WTC11 (cell line): ENCODE measurements at regions not wholly inside any gene's neighbourhood (a gene's known extent, or its start where the extent isn't known, plus 50 kb on each side); places are given as distances from the start of the nearest gene placed in this dataset.

Source experiments
- ATAC-seq: fragments of 200-7000 bp; cut with Tn5 transposase; 2 replicates; pipeline ENCODE4 v1.10.0; 2021; ENCODE audit warnings: mild to moderate bottlenecking, moderate library complexity
- CTCF ChIA-PET: fragments of 300-600 bp; sonication (Branson Sonifier 250); formaldehyde crosslinking; loops from one replicate; lab custom pipeline; 2021; ENCODE audit warnings: antibody characterized with exemption; lab: Charles Lee
- POLR2A ChIA-PET: fragments of 350-600 bp; sonication (Branson Sonifier 250); formaldehyde crosslinking; loops from one replicate; lab custom pipeline; 2021; ENCODE audit warnings: antibody characterized with exemption; lab: Charles Lee
- DNase-seq: peaks from one replicate; pipeline ENCODE4 v3.0.0; 2021; ENCODE audit warnings: low spot score
- H3K27ac Mint-ChIP-seq: 2 replicates; pipeline ENCODE4 v1.8.0; 2021; ENCODE audit warnings: mixed read lengths
- H3K27me3 Mint-ChIP-seq: 2 replicates; pipeline ENCODE4 v1.8.0; 2021; ENCODE audit warnings: low read depth, mild to moderate bottlenecking, moderate library complexity, mixed read lengths
- H3K36me3 Mint-ChIP-seq: 2 replicates; pipeline ENCODE4 v1.8.0; 2021; ENCODE audit warnings: mixed read lengths
- H3K4me1 Mint-ChIP-seq: 2 replicates; pipeline ENCODE4 v1.8.0; 2022; ENCODE audit warnings: mixed read lengths
- H3K4me3 Mint-ChIP-seq: 2 replicates; pipeline ENCODE4 v1.8.0; 2021; ENCODE audit warnings: mild to moderate bottlenecking, moderate library complexity, mixed read lengths
- H3K9me3 Mint-ChIP-seq: 2 replicates; pipeline ENCODE4 v1.8.0; 2021; ENCODE audit warnings: mixed read lengths
- ELF4 ChIP-seq: sonication (generic); formaldehyde crosslinking; IDR thresholded peaks from 2 replicates; pipeline ENCODE4 v1.8.1; 2022; ENCODE audit warnings: low read depth, mild to moderate bottlenecking, moderate library complexity, missing genetic modification reagents
- FOXK1 ChIP-seq: sonication (generic); formaldehyde crosslinking; IDR thresholded peaks from 2 replicates; pipeline ENCODE4 v1.8.0; 2022; ENCODE audit warnings: mild to moderate bottlenecking, moderate library complexity, missing genetic modification reagents
- FOXP4 ChIP-seq: sonication (generic); formaldehyde crosslinking; IDR thresholded peaks from 2 replicates; pipeline ENCODE4 v1.8.0; 2022; ENCODE audit warnings: mild to moderate bottlenecking, missing genetic modification reagents
- GRHL2 ChIP-seq: fragments of 250-450 bp; sonication (Bioruptor Pico); IDR thresholded peaks from 2 replicates; pipeline ENCODE4 v1.8.0; 2022; ENCODE audit warnings: mild to moderate bottlenecking, moderate library complexity; ENCODE audit not compliant: insufficient replicate concordance, severe bottlenecking
- IRF1 ChIP-seq: sonication (generic); formaldehyde crosslinking; IDR thresholded peaks from 2 replicates; pipeline ENCODE4 v1.8.0; 2023; ENCODE audit warnings: missing genetic modification reagents
- MLX ChIP-seq: sonication (generic); formaldehyde crosslinking; IDR thresholded peaks from 2 replicates; pipeline ENCODE4 v1.8.1; 2023; ENCODE audit warnings: mild to moderate bottlenecking, missing genetic modification reagents, moderate library complexity
- NR2C2 ChIP-seq: sonication (generic); formaldehyde crosslinking; IDR thresholded peaks from 2 replicates; pipeline ENCODE4 v1.8.0; 2022; ENCODE audit warnings: mild to moderate bottlenecking, missing genetic modification reagents
- SOX15 ChIP-seq: fragments of 250-450 bp; sonication (Bioruptor Pico); IDR thresholded peaks from 2 replicates; pipeline ENCODE4 v1.9.0; 2021; ENCODE audit warnings: mild to moderate bottlenecking
- STAT6 ChIP-seq: sonication (generic); formaldehyde crosslinking; conservative IDR thresholded peaks from 2 replicates; pipeline ENCODE4 v1.8.1; 2023; ENCODE audit warnings: mild to moderate bottlenecking, low read depth, missing genetic modification reagents, moderate library complexity
- USF1 ChIP-seq: sonication (generic); formaldehyde crosslinking; IDR thresholded peaks from 2 replicates; pipeline ENCODE4 v1.8.0; 2022; ENCODE audit warnings: mild to moderate bottlenecking, missing genetic modification reagents
- ZNF232 ChIP-seq: sonication (generic); formaldehyde crosslinking; IDR thresholded peaks from 2 replicates; pipeline ENCODE4 v1.8.0; 2022; ENCODE audit warnings: mild to moderate bottlenecking, missing genetic modification reagents
- ZNF263 ChIP-seq: sonication (generic); formaldehyde crosslinking; IDR thresholded peaks from 2 replicates; pipeline ENCODE4 v1.8.1; 2022; ENCODE audit warnings: low read depth, mild to moderate bottlenecking, moderate library complexity, missing genetic modification reagents
- ZNF317 ChIP-seq: sonication (generic); formaldehyde crosslinking; IDR thresholded peaks from 2 replicates; pipeline ENCODE4 v1.8.1; 2023; ENCODE audit warnings: low read depth, mild to moderate bottlenecking, moderate library complexity, missing genetic modification reagents, borderline replicate concordance
- ZNF396 ChIP-seq: fragments of 250-450 bp; sonication (Bioruptor Pico); IDR thresholded peaks from 2 replicates; pipeline ENCODE4 v1.8.0; 2021; ENCODE audit warnings: mild to moderate bottlenecking, moderate library complexity, borderline replicate concordance
- ZNF423 ChIP-seq: fragments of 250-450 bp; sonication (Bioruptor Pico); IDR thresholded peaks from 2 replicates; pipeline ENCODE4 v2.1.2; 2022; ENCODE audit warnings: mild to moderate bottlenecking, moderate library complexity
- TF ChIP-seq, protein P1 (sequence below): fragments of 250-450 bp; sonication (Bioruptor Pico); IDR thresholded peaks from 2 replicates; pipeline ENCODE4 v1.9.0; 2021; ENCODE audit warnings: mild to moderate bottlenecking, borderline replicate concordance

GRCh38 chr6:164359441-164359840 is 944.9 kb downstream of the QKI start (continued):
- TF ChIP-seq ZNF263 (CRISPR knock-in tag), result no peak
- TF ChIP-seq GRHL2 (CRISPR knock-in tag), result no peak
- no peak for TF ChIP-seq ZNF232
- TF ChIP-seq NR2C2 (CRISPR knock-in tag), result no peak
- TF ChIP-seq, protein P1, sequence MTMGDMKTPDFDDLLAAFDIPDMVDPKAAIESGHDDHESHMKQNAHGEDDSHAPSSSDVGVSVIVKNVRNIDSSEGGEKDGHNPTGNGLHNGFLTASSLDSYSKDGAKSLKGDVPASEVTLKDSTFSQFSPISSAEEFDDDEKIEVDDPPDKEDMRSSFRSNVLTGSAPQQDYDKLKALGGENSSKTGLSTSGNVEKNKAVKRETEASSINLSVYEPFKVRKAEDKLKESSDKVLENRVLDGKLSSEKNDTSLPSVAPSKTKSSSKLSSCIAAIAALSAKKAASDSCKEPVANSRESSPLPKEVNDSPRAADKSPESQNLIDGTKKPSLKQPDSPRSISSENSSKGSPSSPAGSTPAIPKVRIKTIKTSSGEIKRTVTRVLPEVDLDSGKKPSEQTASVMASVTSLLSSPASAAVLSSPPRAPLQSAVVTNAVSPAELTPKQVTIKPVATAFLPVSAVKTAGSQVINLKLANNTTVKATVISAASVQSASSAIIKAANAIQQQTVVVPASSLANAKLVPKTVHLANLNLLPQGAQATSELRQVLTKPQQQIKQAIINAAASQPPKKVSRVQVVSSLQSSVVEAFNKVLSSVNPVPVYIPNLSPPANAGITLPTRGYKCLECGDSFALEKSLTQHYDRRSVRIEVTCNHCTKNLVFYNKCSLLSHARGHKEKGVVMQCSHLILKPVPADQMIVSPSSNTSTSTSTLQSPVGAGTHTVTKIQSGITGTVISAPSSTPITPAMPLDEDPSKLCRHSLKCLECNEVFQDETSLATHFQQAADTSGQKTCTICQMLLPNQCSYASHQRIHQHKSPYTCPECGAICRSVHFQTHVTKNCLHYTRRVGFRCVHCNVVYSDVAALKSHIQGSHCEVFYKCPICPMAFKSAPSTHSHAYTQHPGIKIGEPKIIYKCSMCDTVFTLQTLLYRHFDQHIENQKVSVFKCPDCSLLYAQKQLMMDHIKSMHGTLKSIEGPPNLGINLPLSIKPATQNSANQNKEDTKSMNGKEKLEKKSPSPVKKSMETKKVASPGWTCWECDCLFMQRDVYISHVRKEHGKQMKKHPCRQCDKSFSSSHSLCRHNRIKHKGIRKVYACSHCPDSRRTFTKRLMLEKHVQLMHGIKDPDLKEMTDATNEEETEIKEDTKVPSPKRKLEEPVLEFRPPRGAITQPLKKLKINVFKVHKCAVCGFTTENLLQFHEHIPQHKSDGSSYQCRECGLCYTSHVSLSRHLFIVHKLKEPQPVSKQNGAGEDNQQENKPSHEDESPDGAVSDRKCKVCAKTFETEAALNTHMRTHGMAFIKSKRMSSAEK (CRISPR knock-in tag), result no peak
- TF ChIP-seq FOXK1, result no peak
- no peak for TF ChIP-seq ZNF423 (CRISPR knock-in tag)
- TF ChIP-seq ELF4 (CRISPR knock-in tag), result no peak

GRCh38 chr6:164359036-164359435 is 944.5 kb downstream of the QKI start:
- Mint-ChIP-seq H3K9me3 (peaks cover 54% of the 10 kb centered on the region), H3K36me3 (peaks cover 45% of the 10 kb centered on the region), H3K27me3 (peaks cover 4% of the 10 kb centered on the region), H3K4me1 (peaks cover 22% of the 10 kb centered on the region), H3K27ac (no peak overlapping the region), H3K4me3 (no peak overlapping the region)
- POLR2A ChIA-PET, result no interaction called here
- TF ChIP-seq ZNF317 (CRISPR knock-in tag) (no peak), USF1 (CRISPR knock-in tag) (no peak), MLX (CRISPR knock-in tag) (no peak)
- ATAC-seq (no peak), DNase-seq (no peak)
- CTCF ChIA-PET, result no interaction called here

GRCh38 chr6:164356814-164357213 is 942.3 kb downstream of the QKI start:
- POLR2A ChIA-PET, result no interaction called here
- TF ChIP-seq ZNF317 (CRISPR knock-in tag) (no peak), STAT6 (no peak), IRF1 (CRISPR knock-in tag) (no peak), SOX15 (CRISPR knock-in tag) (no peak), FOXP4 (no peak), ZNF396 (CRISPR knock-in tag) (no peak)
- peaks cover 64% of the 10 kb centered on the region for H3K9me3 Mint-ChIP-seq

More at GRCh38 chr6:164356814-164357213, 942.3 kb downstream of the QKI start:
- Mint-ChIP-seq H3K36me3 (peaks cover 44% of the 10 kb centered on the region), H3K27me3 (peaks cover 4% of the 10 kb centered on the region), H3K4me3 (no peak overlapping the region), H3K27ac (no peak overlapping the region), H3K4me1 (peaks cover 11% of the 10 kb centered on the region)
- no peak for DNase-seq
- no peak for ATAC-seq
- CTCF ChIA-PET, result no interaction called here
